ENCODE measurements at regions not wholly inside any gene's neighbourhood (a gene's known extent, or its start where the extent isn't known, plus 50 kb on each side); places are given as distances from the start of the nearest gene placed in this dataset.

DNA sequence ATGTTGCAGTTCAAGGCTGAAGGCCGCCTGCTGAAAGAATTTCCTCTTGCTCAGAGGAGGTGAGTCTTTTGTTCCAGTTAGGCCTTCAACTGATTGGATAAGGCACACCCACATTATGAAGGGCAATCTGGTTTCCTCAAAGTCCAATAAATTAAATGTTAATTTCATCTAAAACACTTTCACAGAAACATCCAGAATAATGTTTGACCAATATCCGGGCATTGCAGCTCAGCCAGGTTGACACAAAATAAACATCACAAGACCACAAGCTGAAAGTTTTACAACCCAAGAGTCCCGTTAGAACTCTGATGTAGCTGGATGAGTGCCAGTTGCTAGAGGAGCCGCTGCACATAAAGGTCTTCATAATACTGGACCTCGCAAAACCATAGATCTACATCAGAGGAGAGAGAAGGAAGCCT, 64.9 kb upstream of the EED start:
- Histone ChIP-seq H4K20me1 (ENCODE audit: low read depth) (no peaks in the 10 kb centered on the region), H3K36me3 (no peaks in the 10 kb centered on the region), H3K4me2 (no peak overlapping the region), H2AFZ (replicated peaks) (no peak overlapping the region), H3K27me3 (no peaks in the 10 kb centered on the region), H3K9ac (no peak overlapping the region), H3K79me2 (ENCODE audit: low read depth) (no peaks in the 10 kb centered on the region), H3F3A (ENCODE audit: low read depth) (no peaks in the 10 kb centered on the region), H3K27ac (no peak overlapping the region), H3K4me1 (no peaks in the 10 kb centered on the region), H3K9me3 (ENCODE audit: low read depth) (no peaks in the 10 kb centered on the region), H3K4me3 (no peak overlapping the region)
- Mint-ChIP-seq H3K4me1 (no peaks in the 10 kb centered on the region), H3K9me3 (no peaks in the 10 kb centered on the region), H3K27ac (no peak overlapping the region), H3K36me3 (no peaks in the 10 kb centered on the region), H3K4me3 (no peak overlapping the region), H3K27me3 (ENCODE audit: insufficient read depth, low read depth) (peaks cover 4% of the 10 kb centered on the region)
- no peak for DNase-seq (ENCODE audit: low spot score)
- TF ChIP-seq CTCF (IDR thresholded peaks at IDR 0.05) (no peak), EZH2 (IDR thresholded peaks at IDR 0.05) (no peak), EZH2phosphoT487 (IDR thresholded peaks at IDR 0.05) (no peak)

DNA sequence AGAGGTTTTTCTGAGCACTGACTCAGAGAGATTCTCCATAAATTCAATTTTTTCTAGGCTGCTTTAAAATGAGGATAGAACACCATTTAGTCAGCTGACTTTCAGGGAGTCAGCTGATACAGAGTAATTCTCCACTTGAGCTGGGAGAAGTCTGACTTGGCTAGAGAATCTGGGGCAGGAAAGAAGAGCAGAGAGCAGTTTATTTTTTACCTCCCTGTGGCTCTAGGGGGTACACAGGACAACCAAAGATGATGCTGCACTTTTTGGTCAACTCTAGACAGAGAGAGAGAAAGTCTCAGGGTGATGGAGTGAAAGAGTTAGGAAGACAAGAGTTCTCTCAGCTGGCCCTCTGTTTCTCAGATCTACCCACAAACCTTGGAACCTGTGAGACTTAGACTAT, 67.3 kb upstream of the EED start:
- Histone ChIP-seq H3K79me2 (ENCODE audit: low read depth) (no peaks in the 10 kb centered on the region), H3K4me3 (no peak overlapping the region), H3K4me2 (no peak overlapping the region), H3K9ac (no peak overlapping the region), H3K36me3 (no peaks in the 10 kb centered on the region), H2AFZ (replicated peaks) (no peak overlapping the region), H4K20me1 (ENCODE audit: low read depth) (no peaks in the 10 kb centered on the region), H3K4me1 (no peaks in the 10 kb centered on the region), H3K27me3 (no peaks in the 10 kb centered on the region), H3K27ac (no peak overlapping the region), H3F3A (ENCODE audit: low read depth) (no peaks in the 10 kb centered on the region), H3K9me3 (ENCODE audit: low read depth) (no peaks in the 10 kb centered on the region)
- H3K4me1 Mint-ChIP-seq, result no peaks in the 10 kb centered on the region
- peak overlapping the region; percentile 2 for H3K27ac Mint-ChIP-seq
- peaks cover 4% of the 10 kb centered on the region for H3K27me3 Mint-ChIP-seq (ENCODE audit: insufficient read depth, low read depth)
- no peaks in the 10 kb centered on the region for H3K9me3 Mint-ChIP-seq
- DNase-seq (ENCODE audit: low spot score), result no peak
- TF ChIP-seq EZH2phosphoT487 (IDR thresholded peaks at IDR 0.05), result no peak
- TF ChIP-seq CTCF (IDR thresholded peaks at IDR 0.05), result no peak
- TF ChIP-seq EZH2 (IDR thresholded peaks at IDR 0.05), result no peak
- H3K36me3 Mint-ChIP-seq, result no peaks in the 10 kb centered on the region
- no peak overlapping the region for H3K4me3 Mint-ChIP-seq

GRCh38 chr11:86176165-86176884, 68.2 kb upstream of the EED start:
- Histone ChIP-seq H3K4me1 (no peaks in the 10 kb centered on the region), H3K4me3 (no peak overlapping the region), H3K4me2 (no peak overlapping the region), H3K9me3 (ENCODE audit: low read depth) (no peaks in the 10 kb centered on the region), H3K79me2 (ENCODE audit: low read depth) (no peaks in the 10 kb centered on the region), H3K27ac (no peak overlapping the region), H3K36me3 (no peaks in the 10 kb centered on the region), H3K9ac (no peak overlapping the region), H4K20me1 (ENCODE audit: low read depth) (no peaks in the 10 kb centered on the region), H3F3A (ENCODE audit: low read depth) (no peaks in the 10 kb centered on the region), H3K27me3 (no peaks in the 10 kb centered on the region), H2AFZ (replicated peaks) (no peak overlapping the region)
- DNase-seq (ENCODE audit: low spot score), result no peak
- TF ChIP-seq EZH2phosphoT487 (IDR thresholded peaks at IDR 0.05) (no peak), EZH2 (IDR thresholded peaks at IDR 0.05) (no peak), CTCF (IDR thresholded peaks at IDR 0.05) (no peak)
- Mint-ChIP-seq H3K27ac (no peak overlapping the region), H3K36me3 (no peaks in the 10 kb centered on the region), H3K9me3 (no peaks in the 10 kb centered on the region), H3K4me3 (no peak overlapping the region), H3K4me1 (no peaks in the 10 kb centered on the region), H3K27me3 (ENCODE audit: insufficient read depth, low read depth) (peaks cover 4% of the 10 kb centered on the region)

Data from neural progenitor cell (in vitro differentiated cells).